NCI-H2171 (cell line): ENCODE measurements at regions not wholly inside any gene's neighbourhood (a gene's known extent, or its start where the extent isn't known, plus 50 kb on each side); places are given as distances from the start of the nearest gene placed in this dataset.
"Not testable (repeated sequence)": the region's sequence is repeated elsewhere in the genome, so short reads cannot be mapped to it uniquely, and the experiment has no call there.

ENCODE experiments used
- DNase-seq: peaks from one replicate; lab custom pipeline; 2025; lab: John Stamatoyannopoulos, UW

GRCh38 chr1:221994939-221995338, 253.1 kb upstream of the DUSP10 start:
- DNase-seq, result no peak

DNA sequence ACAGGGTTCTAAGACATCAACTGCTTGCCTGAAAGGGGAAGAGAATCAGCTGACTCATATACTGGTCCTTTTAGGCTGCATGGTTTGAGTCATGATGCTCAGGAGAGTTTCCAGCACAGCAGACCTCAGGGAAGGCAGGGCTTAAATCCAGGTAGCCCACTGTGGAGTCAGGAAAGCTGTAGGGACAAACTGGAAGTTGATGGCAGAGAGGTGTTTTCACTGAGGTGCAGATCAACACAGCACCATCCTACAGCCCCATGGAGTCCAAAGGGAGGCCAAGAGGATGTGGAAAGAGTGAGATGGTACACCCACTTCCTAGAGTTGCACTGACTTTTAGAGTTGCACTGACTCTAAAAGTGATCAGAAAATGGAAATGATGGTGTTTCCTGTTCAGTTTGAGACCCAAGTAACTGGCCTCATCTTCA, 252.4 kb upstream of the DUSP10 start:
- DNase-seq, result no peak

DNA sequence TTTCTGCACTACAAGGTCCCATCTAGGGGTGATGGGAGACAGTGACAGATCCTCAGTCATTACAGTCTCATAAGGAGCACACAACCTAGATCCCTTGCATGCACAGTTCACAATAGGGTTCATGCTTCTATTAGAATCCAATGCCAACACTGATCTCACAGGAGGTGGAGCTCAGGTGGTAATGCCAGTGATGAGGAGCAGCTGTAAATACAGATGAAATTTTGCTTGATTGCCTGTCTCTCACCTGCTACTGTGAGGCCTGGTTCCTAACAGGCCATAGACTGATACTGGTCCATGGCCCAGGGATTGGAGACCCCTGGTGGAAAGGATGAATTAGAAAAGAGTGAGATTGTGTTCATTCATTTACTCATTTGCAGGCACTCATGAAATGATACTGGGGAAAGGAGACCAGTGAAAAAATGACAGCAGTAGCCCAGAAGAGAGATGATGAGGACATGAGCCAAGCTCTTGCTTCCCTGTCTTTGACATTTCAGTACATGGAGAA, 251.6 kb upstream of the DUSP10 start:
- DNase-seq, result no peak

DNA sequence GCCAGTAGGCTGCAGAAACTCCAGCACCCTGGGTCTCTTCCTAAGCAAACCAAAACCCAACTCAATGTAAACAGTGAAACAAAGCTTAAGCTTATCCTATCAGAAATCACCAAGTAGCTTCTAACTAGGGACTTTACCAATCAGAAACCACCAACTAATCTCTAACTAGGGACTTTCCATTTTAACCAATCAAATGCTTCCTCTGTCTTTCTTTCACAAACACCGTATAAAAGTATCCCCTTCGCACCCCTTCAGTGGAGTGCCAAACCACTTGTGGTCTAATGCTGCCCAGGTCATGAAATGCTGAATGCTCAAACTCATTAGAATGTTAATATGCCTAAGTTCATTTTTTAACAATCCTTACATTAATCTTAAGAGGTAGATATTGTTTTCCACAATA, 250.5 kb upstream of the DUSP10 start:
- no peak for DNase-seq

GRCh38 chr1:221991221-221991620, 249.3 kb upstream of the DUSP10 start:
- no peak for DNase-seq

DNA sequence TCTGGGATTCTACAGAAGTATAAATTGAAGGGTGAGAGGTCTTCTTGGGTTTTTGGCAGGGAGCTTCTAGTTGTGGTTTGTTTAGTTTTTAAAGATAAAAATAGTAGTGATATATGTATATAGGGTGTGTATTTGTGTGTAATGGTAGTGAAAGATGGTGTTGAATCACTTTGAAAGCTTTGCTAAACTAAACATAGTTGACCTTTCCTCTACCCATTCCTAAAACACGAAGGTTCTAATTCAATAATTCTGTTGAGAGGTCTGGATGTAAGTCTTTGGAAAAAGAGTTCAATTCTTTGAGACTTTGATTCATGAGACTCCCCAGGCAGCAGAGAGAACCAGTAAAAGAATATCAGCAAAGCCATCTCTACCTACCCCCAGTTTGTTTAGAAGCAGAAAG, 247.9 kb upstream of the DUSP10 start:
- no peak for DNase-seq

DNA sequence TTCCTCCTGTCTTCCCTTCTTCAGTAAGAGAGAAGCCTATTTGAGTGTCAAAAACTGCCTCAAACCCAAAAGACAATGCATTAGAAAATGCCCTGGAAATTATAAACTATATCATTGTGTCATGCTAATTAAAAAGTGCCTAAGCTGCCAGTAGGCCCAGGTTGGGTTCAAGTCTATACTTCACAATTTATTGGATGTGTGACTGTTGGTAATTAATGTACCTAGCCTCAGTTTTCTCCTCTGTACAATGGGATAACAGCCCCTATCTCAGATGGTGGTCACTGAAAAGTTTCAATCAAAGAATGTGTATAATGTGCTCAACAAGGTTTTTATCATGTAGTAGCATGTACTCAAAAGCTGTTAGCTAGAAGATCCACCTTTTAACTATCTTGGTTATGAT, 246.9 kb upstream of the DUSP10 start:
- DNase-seq, result no peak

- DNase-seq, result no peak
Observed at GRCh38 chr1:221987860-221988520, 246.1 kb upstream of the DUSP10 start.

DNA sequence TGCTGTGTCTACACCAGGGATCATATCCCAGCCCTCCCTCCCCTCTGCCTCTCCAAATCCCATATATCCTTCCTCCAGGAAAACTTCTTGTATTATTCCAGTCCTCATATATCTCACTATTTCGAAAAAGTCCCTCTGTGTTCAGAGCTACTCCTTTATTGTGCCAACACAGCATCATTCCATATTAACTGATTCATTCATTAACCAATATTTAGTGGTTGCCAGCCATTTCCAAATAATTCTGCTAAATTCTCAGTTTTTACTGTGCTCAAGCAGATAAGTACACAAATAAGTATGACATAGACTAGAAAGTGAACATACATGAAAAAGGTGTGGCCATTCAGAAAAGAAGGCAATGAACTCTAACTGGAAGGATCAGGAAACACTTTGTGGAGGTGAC, 241.6 kb upstream of the DUSP10 start:
- no peak for DNase-seq

DNA sequence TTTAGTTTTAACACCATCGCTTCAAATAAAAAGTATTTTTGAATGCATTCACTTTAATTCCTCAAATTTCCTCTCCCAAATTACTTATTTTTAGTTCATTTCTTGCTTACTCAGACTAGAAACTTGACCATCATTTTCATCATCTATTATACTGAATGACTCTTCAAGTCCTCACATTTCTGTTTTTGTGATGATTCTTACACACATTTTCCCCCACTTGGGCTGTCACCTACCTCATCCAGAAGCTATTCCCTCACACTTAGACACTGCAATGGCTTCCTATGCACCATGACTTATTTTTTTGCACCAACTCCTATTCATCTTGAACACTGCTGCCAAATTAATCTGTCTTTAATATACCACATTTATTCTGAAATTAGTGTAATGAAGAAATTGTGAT, 239.6 kb upstream of the DUSP10 start:
- no peak for DNase-seq

DNA sequence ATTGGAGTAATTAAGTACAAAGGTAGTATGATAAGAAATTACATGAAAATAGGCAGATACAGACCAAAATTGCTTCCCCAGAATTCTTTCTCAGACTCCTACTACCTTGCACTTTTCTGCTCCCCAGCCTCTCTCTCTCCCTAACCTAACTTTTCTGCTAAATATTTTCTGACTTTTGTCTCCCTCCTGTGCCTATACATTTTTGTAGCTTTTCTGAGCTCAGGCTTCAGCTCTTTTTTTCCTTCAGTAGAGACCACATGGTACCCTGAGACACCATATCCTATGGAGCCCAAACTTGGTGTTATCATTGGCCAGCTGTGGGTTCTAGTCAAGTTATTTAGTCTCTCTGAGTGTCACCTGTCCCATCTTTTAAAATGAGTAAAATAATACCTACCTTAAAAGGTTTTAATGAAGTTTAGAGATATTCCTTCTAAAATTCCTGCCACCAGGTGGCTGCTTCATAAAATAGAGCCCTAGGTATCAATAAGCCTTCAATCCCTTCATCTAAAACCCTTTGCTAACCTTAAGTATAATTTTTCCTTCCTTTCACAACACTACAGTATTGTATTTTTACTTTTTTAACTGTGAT, 237.6 kb upstream of the DUSP10 start:
- DNase-seq, result no peak

DNA sequence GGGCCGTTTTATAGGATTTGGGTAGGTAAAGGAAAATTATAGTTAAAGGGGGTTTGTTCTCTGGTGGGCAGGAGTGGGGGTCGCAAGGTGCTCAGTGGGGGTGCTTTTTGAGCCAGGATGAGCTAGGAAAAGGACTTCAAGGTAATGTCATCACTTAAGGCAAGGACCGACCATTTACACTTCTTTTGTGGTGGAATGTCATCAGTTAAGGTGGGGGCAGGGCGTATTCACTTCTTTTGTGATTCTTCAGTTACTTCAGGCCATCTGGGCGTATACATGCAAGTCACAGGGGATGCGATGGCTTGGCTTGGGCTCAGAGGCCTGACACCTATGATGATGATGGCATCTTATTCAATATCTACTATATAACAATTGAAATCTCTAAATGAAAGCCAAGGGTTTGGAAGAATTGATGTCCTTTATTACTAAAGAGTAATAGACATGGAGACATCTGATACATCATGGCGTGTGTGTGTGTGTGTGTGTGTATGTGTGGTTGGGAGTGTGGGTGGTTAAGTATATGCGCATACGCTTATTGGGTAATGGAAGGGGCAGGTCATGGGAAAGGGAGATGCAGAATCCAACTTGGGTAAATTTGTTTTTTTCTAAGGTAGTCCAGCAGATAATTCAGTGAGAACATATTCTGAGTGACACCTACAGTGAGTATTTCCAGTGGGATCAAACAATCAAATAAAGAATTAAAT, 236.9 kb upstream of the DUSP10 start:
- DNase-seq, result not testable (repeated sequence)

- DNase-seq, result not testable (repeated sequence)
Observed at GRCh38 chr1:221973787-221974186, 231.9 kb upstream of the DUSP10 start.

- no peak for DNase-seq
Observed at GRCh38 chr1:221972276-221973235, 230.7 kb upstream of the DUSP10 start.

- not testable (repeated sequence) for DNase-seq
Observed at GRCh38 chr1:221971035-221971434, 229.1 kb upstream of the DUSP10 start.

DNA sequence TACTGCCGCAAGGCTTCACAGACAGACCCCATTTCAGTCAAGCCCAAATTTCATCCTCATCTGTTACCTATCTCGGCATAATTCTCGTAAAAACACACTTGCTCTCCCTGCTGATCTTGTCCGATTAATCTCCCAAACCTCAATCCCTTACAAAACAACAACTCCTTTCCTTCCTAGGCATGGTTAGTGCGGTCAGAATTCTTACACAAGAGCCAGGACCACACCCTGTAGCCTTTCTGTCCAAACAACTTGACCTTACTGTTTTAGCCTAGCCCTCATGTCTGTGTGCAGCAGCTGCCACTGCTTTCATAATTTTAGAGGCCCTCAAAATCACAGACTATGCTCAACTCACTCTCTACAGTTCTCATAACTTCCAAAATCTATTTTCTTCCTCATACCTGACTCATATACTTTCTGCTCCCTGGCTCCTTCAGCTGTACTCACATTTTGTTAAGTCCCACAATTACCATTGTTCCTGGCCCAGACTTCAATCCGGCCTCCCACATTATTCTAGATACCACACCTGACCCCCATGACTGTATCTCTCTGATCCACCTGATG, 227.5 kb upstream of the DUSP10 start:
- DNase-seq, result not testable (repeated sequence)

GRCh38 chr1:221967538-221967937, 225.6 kb upstream of the DUSP10 start:
- DNase-seq, result not testable (repeated sequence)

DNA sequence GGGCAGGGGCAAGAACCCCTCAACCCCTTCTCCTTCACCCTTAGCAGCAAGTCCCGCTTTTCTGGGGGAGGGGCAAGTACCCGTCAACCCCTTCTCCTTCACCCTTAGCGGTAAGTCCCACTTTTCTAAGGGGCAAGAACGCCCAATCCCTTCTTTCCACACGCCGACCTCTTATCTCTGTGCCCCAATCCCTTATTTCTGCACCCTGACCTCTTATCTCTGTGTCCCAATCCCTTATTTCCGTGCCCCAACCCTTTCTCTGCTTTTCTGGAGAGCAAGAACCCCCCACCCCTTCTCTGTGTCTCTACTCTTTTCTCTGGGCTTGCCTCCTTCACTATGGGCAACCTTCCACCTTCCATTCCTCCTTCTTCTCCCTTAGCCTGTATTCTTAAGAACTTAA, 225.0 kb upstream of the DUSP10 start:
- DNase-seq, result not testable (repeated sequence)

DNA sequence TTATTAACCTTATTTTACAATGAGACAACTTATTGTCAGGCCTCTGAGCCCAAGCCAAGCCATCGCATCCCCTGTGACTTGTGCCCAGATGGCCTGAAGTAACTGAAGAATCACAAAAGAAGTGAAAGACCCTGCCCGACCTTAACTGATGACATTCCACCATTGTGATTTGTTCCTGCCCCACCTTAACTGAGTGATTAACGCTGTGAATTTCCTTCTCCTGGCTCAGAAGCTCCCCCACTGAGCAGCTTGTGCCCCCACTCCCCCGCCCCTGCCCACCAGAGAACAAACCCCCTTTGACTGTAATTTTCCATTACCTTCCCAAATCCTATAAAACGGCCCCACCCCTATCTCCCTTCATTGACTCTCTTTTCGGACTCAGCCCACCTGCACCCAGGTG, 224.0 kb upstream of the DUSP10 start:
- not testable (repeated sequence) for DNase-seq

DNA sequence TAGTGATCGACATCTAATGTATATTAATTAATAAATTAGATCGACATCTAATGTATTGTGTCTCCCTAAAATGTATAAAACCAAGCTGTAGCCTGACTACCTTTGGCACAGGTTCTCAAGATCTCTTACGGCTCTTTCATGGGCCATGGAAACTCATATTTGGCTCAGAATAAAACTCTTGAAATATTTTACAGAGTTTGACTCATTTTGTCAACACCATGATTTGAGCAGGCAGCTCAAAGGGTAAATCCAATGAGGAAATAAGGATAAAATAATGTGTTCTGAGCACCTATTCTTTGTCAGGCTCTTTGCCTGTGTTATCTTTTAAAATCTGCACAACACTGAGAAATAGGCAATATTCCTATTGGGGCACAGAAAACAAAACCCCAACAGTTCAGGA, 223.4 kb upstream of the DUSP10 start:
- no peak for DNase-seq

- no peak for DNase-seq
Observed at GRCh38 chr1:221963742-221964141, 221.9 kb upstream of the DUSP10 start.

DNA sequence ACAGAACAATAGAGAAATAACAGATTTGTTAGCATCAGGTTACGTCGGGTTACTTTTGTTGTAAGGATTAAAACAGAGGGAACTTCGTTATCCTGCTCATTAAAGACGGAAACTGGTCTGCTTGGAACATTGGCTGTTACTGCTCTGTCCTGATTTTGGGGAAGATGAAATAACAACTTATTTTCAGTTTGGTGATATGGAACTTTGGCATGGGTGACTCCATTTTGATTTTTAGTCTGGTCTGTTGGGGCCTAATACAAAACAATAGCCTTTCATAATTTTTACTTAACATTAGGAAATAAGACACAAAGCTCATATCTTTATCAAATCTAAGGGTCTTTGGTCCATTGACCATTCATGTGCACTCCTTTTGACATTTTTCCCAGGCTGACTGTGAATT, 220.5 kb upstream of the DUSP10 start:
- DNase-seq, result no peak
